ENCODE measurements at regions not wholly inside any gene's neighbourhood (a gene's known extent, or its start where the extent isn't known, plus 50 kb on each side); places are given as distances from the start of the nearest gene placed in this dataset.

DNA sequence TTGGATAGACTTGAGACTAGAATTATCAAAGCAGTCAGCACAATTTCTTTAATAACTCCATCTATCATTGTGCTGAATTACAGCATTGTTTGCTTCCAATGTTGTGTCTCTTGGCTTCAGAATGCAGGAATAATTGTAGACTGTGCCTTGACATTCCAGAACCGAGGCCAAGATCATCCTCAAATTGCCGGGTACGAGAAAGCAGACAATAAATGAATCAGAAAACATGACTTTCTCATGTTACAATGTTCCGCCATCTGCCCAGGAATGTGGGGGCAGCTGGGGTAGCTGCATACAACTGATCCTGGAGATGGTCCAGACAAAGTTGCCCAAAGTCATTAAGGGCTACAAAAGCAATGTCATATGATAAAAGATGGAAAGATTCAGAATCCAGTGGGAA, 206.2 kb upstream of the SGCD start:
- H2AFZ ChIP-seq (ENCODE audit: low read depth, low read length): no peak overlapping the region
- H3K9me3 ChIP-seq (ENCODE audit: insufficient read depth, low read length, severe bottlenecking): no peaks in the 10 kb centered on the region
- no peak overlapping the region for H3K9ac ChIP-seq (ENCODE audit: low read depth, low read length)
- DNase-seq (no peak), ATAC-seq (ENCODE audit: insufficient read depth, low read depth) (no peak)
- no peak overlapping the region for H3K27ac ChIP-seq (ENCODE audit: low read length)
- H3K4me2 ChIP-seq (ENCODE audit: insufficient read depth, low read length): no peak overlapping the region
- TF ChIP-seq, protein P1, sequence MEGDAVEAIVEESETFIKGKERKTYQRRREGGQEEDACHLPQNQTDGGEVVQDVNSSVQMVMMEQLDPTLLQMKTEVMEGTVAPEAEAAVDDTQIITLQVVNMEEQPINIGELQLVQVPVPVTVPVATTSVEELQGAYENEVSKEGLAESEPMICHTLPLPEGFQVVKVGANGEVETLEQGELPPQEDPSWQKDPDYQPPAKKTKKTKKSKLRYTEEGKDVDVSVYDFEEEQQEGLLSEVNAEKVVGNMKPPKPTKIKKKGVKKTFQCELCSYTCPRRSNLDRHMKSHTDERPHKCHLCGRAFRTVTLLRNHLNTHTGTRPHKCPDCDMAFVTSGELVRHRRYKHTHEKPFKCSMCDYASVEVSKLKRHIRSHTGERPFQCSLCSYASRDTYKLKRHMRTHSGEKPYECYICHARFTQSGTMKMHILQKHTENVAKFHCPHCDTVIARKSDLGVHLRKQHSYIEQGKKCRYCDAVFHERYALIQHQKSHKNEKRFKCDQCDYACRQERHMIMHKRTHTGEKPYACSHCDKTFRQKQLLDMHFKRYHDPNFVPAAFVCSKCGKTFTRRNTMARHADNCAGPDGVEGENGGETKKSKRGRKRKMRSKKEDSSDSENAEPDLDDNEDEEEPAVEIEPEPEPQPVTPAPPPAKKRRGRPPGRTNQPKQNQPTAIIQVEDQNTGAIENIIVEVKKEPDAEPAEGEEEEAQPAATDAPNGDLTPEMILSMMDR (IDR thresholded peaks at IDR 0.05; ENCODE audit: borderline replicate concordance, extremely low read depth, low read length, poor library complexity, severe bottlenecking): no peak
- no peak for TF ChIP-seq EZH2 (IDR thresholded peaks at IDR 0.05; ENCODE audit: borderline replicate concordance, low read depth, low read length, severe bottlenecking)
- H4K20me1 ChIP-seq (ENCODE audit: insufficient read depth, low read length): no peaks in the 10 kb centered on the region
- H3K79me2 ChIP-seq (ENCODE audit: insufficient read depth, low read length): no peaks in the 10 kb centered on the region
- H3K4me3 ChIP-seq (ENCODE audit: low read depth in 1 of 2, low read length in 2 of 2): no peak overlapping the region
- no peaks in the 10 kb centered on the region for H3K36me3 ChIP-seq (ENCODE audit: insufficient read depth, low read length)
- H3K4me1 ChIP-seq (ENCODE audit: insufficient read depth, low read length): no peaks in the 10 kb centered on the region
- peaks cover 22% of the 10 kb centered on the region for H3K27me3 ChIP-seq (ENCODE audit: insufficient read depth, low read length, poor library complexity)

DNA sequence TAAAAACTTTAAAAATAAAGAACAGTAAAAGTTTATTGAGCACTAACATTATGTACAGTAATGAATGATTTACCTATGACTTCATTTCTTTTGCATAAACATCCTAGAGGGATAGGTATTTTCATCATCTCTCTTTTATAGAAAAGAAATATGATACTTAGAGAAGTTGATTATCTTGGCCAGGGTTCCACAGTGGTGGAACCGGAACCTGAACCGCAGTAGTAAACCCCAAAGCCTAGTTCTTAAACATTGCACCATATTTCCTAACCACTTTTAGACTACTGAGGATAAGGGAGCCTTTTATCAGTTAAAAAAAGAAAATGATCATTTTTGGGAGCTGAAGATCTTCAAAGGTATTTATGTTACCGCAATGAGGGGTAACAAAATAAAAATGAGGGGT, 205.7 kb upstream of the SGCD start:
- ATAC-seq (ENCODE audit: insufficient read depth, low read depth) (no peak), DNase-seq (no peak)
- Histone ChIP-seq H3K9ac (ENCODE audit: low read depth, low read length) (no peak overlapping the region), H3K9me3 (ENCODE audit: insufficient read depth, low read length, severe bottlenecking) (no peaks in the 10 kb centered on the region), H3K4me3 (ENCODE audit: low read depth in 1 of 2, low read length in 2 of 2) (no peak overlapping the region), H4K20me1 (ENCODE audit: insufficient read depth, low read length) (no peaks in the 10 kb centered on the region), H3K4me2 (ENCODE audit: insufficient read depth, low read length) (no peak overlapping the region), H3K4me1 (ENCODE audit: insufficient read depth, low read length) (no peaks in the 10 kb centered on the region), H3K79me2 (ENCODE audit: insufficient read depth, low read length) (no peaks in the 10 kb centered on the region), H3K27ac (ENCODE audit: low read length) (no peak overlapping the region), H3K36me3 (ENCODE audit: insufficient read depth, low read length) (no peaks in the 10 kb centered on the region), H2AFZ (ENCODE audit: low read depth, low read length) (no peak overlapping the region), H3K27me3 (ENCODE audit: insufficient read depth, low read length, poor library complexity) (peaks cover 22% of the 10 kb centered on the region)
- TF ChIP-seq EZH2 (IDR thresholded peaks at IDR 0.05; ENCODE audit: borderline replicate concordance, low read depth, low read length, severe bottlenecking): no peak
- TF ChIP-seq, protein P1 (IDR thresholded peaks at IDR 0.05; ENCODE audit: borderline replicate concordance, extremely low read depth, low read length, poor library complexity, severe bottlenecking): no peak

DNA sequence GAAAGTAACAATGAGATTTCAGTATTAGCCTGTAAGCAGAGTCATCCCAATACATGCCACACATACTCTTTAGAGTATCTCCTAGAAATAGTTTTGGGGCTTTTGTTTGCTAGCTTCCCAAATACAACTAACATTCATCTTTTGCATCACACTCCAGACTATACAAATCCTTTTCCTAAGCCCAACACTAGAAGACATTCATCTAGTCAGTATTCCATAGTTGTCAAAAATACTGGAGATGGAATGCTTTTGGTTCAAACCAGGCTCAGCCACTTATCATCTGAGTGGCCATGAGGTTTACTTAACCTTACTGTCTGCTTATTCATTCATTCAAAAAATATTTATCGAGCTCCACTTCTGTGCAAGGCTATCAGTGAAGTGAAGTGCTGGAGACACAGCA, 205.1 kb upstream of the SGCD start:
- H3K79me2 ChIP-seq (ENCODE audit: insufficient read depth, low read length): no peaks in the 10 kb centered on the region
- DNase-seq (no peak), ATAC-seq (ENCODE audit: insufficient read depth, low read depth) (no peak)
- TF ChIP-seq, protein P1 (IDR thresholded peaks at IDR 0.05; ENCODE audit: borderline replicate concordance, extremely low read depth, low read length, poor library complexity, severe bottlenecking): no peak
- no peak for TF ChIP-seq EZH2 (IDR thresholded peaks at IDR 0.05; ENCODE audit: borderline replicate concordance, low read depth, low read length, severe bottlenecking)
- H3K9me3 ChIP-seq (ENCODE audit: insufficient read depth, low read length, severe bottlenecking): no peaks in the 10 kb centered on the region
- H3K27ac ChIP-seq (ENCODE audit: low read length): no peak overlapping the region
- no peaks in the 10 kb centered on the region for H3K4me1 ChIP-seq (ENCODE audit: insufficient read depth, low read length)
- H4K20me1 ChIP-seq (ENCODE audit: insufficient read depth, low read length): no peaks in the 10 kb centered on the region
- no peaks in the 10 kb centered on the region for H3K36me3 ChIP-seq (ENCODE audit: insufficient read depth, low read length)
- H3K9ac ChIP-seq (ENCODE audit: low read depth, low read length): no peak overlapping the region
- H3K4me2 ChIP-seq (ENCODE audit: insufficient read depth, low read length): no peak overlapping the region
- no peak overlapping the region for H2AFZ ChIP-seq (ENCODE audit: low read depth, low read length)
- H3K4me3 ChIP-seq (ENCODE audit: low read depth in 1 of 2, low read length in 2 of 2): no peak overlapping the region
- peaks cover 22% of the 10 kb centered on the region for H3K27me3 ChIP-seq (ENCODE audit: insufficient read depth, low read length, poor library complexity)

DNA sequence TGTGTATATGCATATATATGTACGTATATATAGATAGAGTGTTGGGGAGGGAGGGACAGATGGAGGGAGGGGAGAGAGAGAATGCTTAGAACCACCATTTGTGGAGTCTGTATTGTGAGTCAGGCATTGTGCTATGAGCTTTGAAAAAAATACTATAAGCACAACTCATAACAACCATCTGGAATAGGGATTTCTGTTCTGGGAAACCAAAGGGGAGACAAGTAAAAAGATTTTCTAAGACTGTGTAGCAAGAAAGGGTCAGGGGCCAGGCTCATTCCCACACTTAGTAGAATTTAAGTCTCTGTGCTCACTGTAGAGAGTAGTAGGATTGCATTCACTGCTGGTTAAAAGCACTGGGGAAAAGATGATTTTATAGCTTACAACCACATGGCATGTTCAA, 202.3 kb upstream of the SGCD start:
- Histone ChIP-seq H3K9ac (ENCODE audit: low read depth, low read length) (no peak overlapping the region), H3K27me3 (ENCODE audit: insufficient read depth, low read length, poor library complexity) (peaks cover 10% of the 10 kb centered on the region), H3K27ac (ENCODE audit: low read length) (no peak overlapping the region), H4K20me1 (ENCODE audit: insufficient read depth, low read length) (no peaks in the 10 kb centered on the region), H3K9me3 (ENCODE audit: insufficient read depth, low read length, severe bottlenecking) (no peaks in the 10 kb centered on the region), H3K4me3 (ENCODE audit: low read depth in 1 of 2, low read length in 2 of 2) (no peak overlapping the region), H3K4me2 (ENCODE audit: insufficient read depth, low read length) (no peak overlapping the region), H3K79me2 (ENCODE audit: insufficient read depth, low read length) (no peaks in the 10 kb centered on the region), H3K4me1 (ENCODE audit: insufficient read depth, low read length) (no peaks in the 10 kb centered on the region), H3K36me3 (ENCODE audit: insufficient read depth, low read length) (no peaks in the 10 kb centered on the region), H2AFZ (ENCODE audit: low read depth, low read length) (no peak overlapping the region)
- ATAC-seq (ENCODE audit: insufficient read depth, low read depth) (no peak), DNase-seq (no peak)
- TF ChIP-seq EZH2 (IDR thresholded peaks at IDR 0.05; ENCODE audit: borderline replicate concordance, low read depth, low read length, severe bottlenecking): no peak
- TF ChIP-seq, protein P1 (IDR thresholded peaks at IDR 0.05; ENCODE audit: borderline replicate concordance, extremely low read depth, low read length, poor library complexity, severe bottlenecking): no peak

Data from DND-41 (cell line).